Type B pancreatic cell (in vitro differentiated cells): ENCODE measurements at regions not wholly inside any gene's neighbourhood (a gene's known extent, or its start where the extent isn't known, plus 50 kb on each side); places are given as distances from the start of the nearest gene placed in this dataset.

Experiments
- DNase-seq: peaks from one replicate; pipeline ENCODE4 v3.0.0; 2021; ENCODE audit warnings: mixed read lengths; ENCODE audit not compliant: unreplicated experiment; ENCODE audit errors: extremely low spot score
- H3K27ac Mint-ChIP-seq: 2 replicates; pipeline ENCODE4 v1.8.0; 2021; ENCODE audit warnings: mild to moderate bottlenecking, mixed read lengths
- H3K27me3 Mint-ChIP-seq: 2 replicates; pipeline ENCODE4 v1.8.0; 2021; ENCODE audit warnings: mixed read lengths
- H3K36me3 Mint-ChIP-seq: 2 replicates; pipeline ENCODE4 v1.8.0; 2021; ENCODE audit warnings: mixed read lengths
- H3K4me1 Mint-ChIP-seq: one replicate; pipeline ENCODE4 v1.8.0; 2021; ENCODE audit warnings: mixed read lengths; ENCODE audit not compliant: unreplicated experiment
- H3K4me3 Mint-ChIP-seq: 2 replicates; pipeline ENCODE4 v1.8.0; 2021; ENCODE audit warnings: mild to moderate bottlenecking, mixed read lengths
- H3K9me3 Mint-ChIP-seq: 2 replicates; pipeline ENCODE4 v1.8.0; 2021; ENCODE audit warnings: mixed read lengths
- TF ChIP-seq, protein P1 (sequence below): fragments of 200-600 bp; sonication (generic); conservative IDR thresholded peaks from 2 replicates; pipeline ENCODE4 v1.5.0; 2021; ENCODE audit warnings: antibody characterized with exemption, mild to moderate bottlenecking

DNA sequence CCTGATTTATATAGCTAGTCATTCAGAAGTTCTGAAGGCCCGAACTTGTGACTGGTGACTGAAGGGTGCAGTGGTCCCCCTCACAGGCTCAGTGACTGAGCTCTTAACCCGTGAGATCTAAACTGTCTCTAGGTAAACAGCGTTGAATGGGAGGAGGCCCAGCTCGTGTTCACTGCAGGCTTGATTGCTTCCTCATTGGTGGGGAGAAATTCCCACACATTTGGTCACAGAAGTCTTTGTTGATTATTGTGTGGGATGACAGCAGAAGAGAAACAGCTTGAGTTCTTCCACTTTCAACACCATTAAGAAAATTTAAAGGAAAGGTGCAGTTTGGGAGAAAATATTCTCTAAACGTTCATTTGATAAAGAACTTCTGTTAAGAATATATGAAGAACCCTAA lies 1178.0 kb downstream of the UQCRFS1 start:
- Mint-ChIP-seq H3K4me1 (no peaks in the 10 kb centered on the region), H3K4me3 (no peak overlapping the region), H3K36me3 (no peaks in the 10 kb centered on the region), H3K27me3 (no peaks in the 10 kb centered on the region), H3K27ac (no peak overlapping the region), H3K9me3 (peaks cover 4% of the 10 kb centered on the region)
- no peak for DNase-seq
- TF ChIP-seq, protein P1, sequence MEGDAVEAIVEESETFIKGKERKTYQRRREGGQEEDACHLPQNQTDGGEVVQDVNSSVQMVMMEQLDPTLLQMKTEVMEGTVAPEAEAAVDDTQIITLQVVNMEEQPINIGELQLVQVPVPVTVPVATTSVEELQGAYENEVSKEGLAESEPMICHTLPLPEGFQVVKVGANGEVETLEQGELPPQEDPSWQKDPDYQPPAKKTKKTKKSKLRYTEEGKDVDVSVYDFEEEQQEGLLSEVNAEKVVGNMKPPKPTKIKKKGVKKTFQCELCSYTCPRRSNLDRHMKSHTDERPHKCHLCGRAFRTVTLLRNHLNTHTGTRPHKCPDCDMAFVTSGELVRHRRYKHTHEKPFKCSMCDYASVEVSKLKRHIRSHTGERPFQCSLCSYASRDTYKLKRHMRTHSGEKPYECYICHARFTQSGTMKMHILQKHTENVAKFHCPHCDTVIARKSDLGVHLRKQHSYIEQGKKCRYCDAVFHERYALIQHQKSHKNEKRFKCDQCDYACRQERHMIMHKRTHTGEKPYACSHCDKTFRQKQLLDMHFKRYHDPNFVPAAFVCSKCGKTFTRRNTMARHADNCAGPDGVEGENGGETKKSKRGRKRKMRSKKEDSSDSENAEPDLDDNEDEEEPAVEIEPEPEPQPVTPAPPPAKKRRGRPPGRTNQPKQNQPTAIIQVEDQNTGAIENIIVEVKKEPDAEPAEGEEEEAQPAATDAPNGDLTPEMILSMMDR, result no peak

DNA sequence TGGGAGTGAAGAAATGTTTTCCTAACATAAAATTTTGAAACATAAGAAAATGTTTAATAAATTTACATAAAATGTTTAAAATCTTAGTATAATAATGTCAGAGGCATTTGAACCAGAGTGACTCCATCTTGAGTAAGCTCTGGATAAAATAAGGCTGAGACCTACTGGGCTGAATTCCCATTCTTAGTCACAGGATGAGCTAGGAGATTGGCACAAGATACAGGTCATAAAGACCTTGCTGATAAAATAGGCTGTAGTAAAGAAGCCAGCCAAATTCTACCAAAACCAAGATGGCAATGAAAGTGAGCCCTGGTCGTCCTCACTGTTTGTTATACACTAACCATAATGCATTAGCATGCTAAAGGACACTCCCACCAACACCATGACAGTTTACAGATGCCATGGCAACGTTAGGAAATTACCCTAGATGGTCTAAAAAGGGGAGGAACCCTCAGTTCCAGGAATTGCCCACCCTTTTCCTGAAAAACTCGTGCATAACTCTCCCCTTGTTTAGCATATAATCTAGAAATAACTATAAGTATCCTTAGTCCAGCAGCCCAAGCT lies 1184.0 kb downstream of the UQCRFS1 start:
- no peaks in the 10 kb centered on the region for H3K4me1 Mint-ChIP-seq
- H3K27ac Mint-ChIP-seq, result no peak overlapping the region
- H3K4me3 Mint-ChIP-seq, result no peak overlapping the region
- peaks cover 4% of the 10 kb centered on the region for H3K9me3 Mint-ChIP-seq
- TF ChIP-seq, protein P1, result no peak
- H3K27me3 Mint-ChIP-seq, result no peaks in the 10 kb centered on the region
- no peaks in the 10 kb centered on the region for H3K36me3 Mint-ChIP-seq
- no peak for DNase-seq

DNA sequence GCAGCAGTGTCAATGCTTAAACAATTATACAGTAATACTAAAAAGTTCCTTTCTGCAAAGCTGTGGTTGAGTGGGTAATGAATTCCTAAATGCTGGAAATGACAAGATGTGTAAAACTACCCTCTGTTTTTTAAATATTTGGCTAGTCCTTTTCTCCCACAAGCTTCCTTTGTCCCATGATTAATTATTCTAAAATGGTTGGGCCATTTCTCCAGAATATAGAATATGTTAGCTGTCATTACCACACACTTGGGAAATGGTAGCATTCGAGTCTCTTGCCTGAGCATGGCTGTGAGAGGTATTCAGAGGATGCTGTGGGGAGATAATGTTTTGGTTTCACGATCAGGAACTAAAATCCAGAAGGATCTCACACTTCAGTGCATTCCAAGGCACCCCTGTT lies 1185.8 kb downstream of the UQCRFS1 start:
- Mint-ChIP-seq H3K9me3 (peaks cover 3% of the 10 kb centered on the region), H3K4me3 (no peak overlapping the region), H3K36me3 (no peaks in the 10 kb centered on the region), H3K4me1 (no peaks in the 10 kb centered on the region), H3K27me3 (no peaks in the 10 kb centered on the region), H3K27ac (no peak overlapping the region)
- TF ChIP-seq, protein P1, result no peak
- no peak for DNase-seq

DNA sequence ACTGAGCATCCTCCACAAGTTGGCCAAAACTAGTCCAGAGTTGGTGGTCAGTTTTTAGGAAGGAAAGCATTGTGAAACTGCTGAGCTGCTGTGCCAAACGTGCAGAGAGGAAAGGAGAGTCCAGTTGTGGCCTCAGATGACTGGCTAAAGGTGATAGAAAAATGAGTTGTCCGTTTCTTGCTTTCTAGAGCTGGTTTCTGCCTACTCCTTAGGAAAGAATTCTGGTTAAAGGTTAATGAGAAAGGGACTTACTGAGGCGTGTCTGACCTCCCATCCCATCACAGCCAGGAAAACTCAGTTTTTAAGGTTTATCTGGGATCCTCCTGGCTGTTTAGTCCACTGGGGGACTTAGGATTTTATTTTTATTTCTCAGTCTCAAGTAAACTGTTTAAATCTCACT lies 1186.3 kb downstream of the UQCRFS1 start:
- DNase-seq, result no peak
- Mint-ChIP-seq H3K27me3 (no peaks in the 10 kb centered on the region), H3K27ac (no peak overlapping the region), H3K9me3 (no peaks in the 10 kb centered on the region), H3K4me1 (no peaks in the 10 kb centered on the region), H3K4me3 (no peak overlapping the region), H3K36me3 (no peaks in the 10 kb centered on the region)
- TF ChIP-seq, protein P1, result no peak

DNA sequence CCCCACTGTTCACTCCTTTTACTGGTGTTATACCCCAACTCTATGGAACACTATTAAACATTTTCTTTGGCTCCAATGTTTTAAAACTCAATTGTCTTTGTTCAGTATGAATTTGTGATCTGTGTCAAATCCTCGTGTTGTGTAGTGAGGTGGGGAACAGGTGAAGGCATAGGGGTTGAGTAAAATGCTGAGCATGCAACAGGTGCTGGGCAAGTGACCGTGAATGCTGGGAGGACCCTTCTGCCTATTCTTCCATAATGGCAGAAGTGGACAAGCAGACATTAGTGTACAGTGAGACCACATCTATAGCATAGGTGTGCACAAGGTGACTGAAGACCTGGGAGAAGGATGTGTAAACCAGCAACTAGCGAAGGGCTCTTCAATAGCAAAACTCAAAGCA lies 1188.0 kb downstream of the UQCRFS1 start:
- no peak for DNase-seq
- Mint-ChIP-seq H3K36me3 (no peaks in the 10 kb centered on the region), H3K9me3 (no peaks in the 10 kb centered on the region), H3K27ac (no peak overlapping the region), H3K4me1 (peaks cover 2% of the 10 kb centered on the region), H3K27me3 (peaks cover 8% of the 10 kb centered on the region), H3K4me3 (no peak overlapping the region)
- TF ChIP-seq, protein P1, result no peak

DNA sequence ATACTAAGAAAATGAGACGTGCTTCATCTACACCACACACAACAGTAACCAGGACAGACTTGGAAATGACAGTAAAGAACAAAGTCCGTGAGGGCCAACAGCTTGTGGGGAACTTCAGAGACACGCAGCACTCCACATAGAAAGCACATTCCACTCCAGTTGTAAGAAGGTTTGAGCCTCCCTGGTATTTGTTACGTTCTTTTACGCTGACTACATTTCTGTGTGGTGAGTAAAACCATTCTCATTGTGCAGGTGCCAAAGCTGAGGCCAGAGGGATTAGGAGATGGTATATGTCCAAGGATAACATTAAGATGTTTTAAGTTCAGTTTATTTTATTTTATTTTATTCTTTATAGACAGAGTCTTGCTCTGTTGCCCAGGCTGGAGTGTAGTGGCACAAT lies 1189.9 kb downstream of the UQCRFS1 start:
- H3K4me3 Mint-ChIP-seq, result no peak overlapping the region

More for the DNA sequence above, 1189.9 kb downstream of the UQCRFS1 start:
- TF ChIP-seq, protein P1, result no peak
- Mint-ChIP-seq H3K4me1 (peaks cover 4% of the 10 kb centered on the region), H3K36me3 (no peaks in the 10 kb centered on the region), H3K27ac (no peak overlapping the region), H3K9me3 (no peaks in the 10 kb centered on the region), H3K27me3 (peaks cover 19% of the 10 kb centered on the region)
- no peak for DNase-seq
